ENCODE measurements at regions not wholly inside any gene's neighbourhood (a gene's known extent, or its start where the extent isn't known, plus 50 kb on each side); places are given as distances from the start of the nearest gene placed in this dataset.

DNA sequence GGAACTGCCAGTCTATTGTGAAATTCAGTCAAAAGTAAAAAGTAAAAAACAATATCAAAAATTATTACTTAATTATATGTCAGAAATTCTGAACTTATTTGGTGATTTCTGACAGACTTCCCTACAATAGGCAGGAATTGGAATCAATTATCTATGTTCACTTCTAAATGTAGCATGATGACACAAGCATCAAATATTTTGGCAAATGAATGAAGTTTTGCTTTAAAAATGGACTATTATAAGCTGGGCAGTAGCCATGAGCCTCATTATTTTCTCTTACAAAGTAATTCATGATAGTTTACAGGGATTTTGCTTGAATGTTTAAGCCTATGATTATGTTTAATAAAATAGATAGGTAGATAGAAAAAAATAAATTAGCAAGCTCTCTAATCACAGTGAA is 582.6 kb downstream of the SLITRK6 start:
- no peak for ATAC-seq
- TF ChIP-seq EP300 (IDR thresholded peaks at IDR 0.05), result no peak
- TF ChIP-seq CTCF (IDR thresholded peaks at IDR 0.05), result no peak
- TF ChIP-seq POLR2A (IDR thresholded peaks at IDR 0.05), result no peak
- H3K4me3 ChIP-seq, result no peak overlapping the region
- H3K27ac ChIP-seq, result no peak overlapping the region
- H3K36me3 ChIP-seq, result no peaks in the 10 kb centered on the region
- no peaks in the 10 kb centered on the region for H3K27me3 ChIP-seq
- no peaks in the 10 kb centered on the region for H3K9me3 ChIP-seq
- no peaks in the 10 kb centered on the region for H3K4me1 ChIP-seq

DNA sequence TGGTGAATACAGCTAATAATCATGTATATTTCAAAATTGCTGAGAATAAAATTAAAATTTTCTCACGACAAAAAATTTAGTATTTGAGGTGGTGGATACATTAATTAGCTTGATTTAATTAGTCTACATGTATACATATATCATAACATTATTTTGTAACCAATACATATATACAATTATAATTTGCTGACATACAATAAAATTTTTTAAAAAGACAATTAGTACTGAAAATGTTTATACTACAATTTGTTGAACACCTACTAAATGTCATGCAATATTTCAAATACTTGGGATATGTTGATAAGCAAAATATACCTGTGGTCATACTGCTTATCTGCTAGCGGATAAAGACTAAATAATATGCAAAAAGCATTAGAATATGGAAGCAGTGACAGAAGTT is 586.5 kb downstream of the SLITRK6 start:
- 68 to 90% methylated on average over 2 of the region's 2 CpGs for WGBS, 2 donors (ENCODE audit: low coverage in 1 of 2)
- no peak for TF ChIP-seq EP300 (IDR thresholded peaks at IDR 0.05)
- no peak for TF ChIP-seq CTCF (IDR thresholded peaks at IDR 0.05)
- no peak for TF ChIP-seq POLR2A (IDR thresholded peaks at IDR 0.05)
- no peak for TF ChIP-seq POLR2AphosphoS5 (IDR thresholded peaks at IDR 0.05)
- no peaks in the 10 kb centered on the region for H3K27me3 ChIP-seq
- no peaks in the 10 kb centered on the region for H3K4me1 ChIP-seq
- no peak overlapping the region for H3K4me3 ChIP-seq
- no peak for ATAC-seq
- no peak overlapping the region for H3K27ac ChIP-seq
- no peaks in the 10 kb centered on the region for H3K9me3 ChIP-seq
- H3K36me3 ChIP-seq, result no peaks in the 10 kb centered on the region

GRCh38 chr13:85204668-85205344 is 594.4 kb downstream of the SLITRK6 start:
- WGBS, 2 donors (ENCODE audit: low coverage in 1 of 2), result 92% methylated on average over 5 of the region's 53 CpGs; no CpG with 5 or more reads in 1 of the 2 donors
- TF ChIP-seq EP300 (IDR thresholded peaks at IDR 0.05) (no peak), POLR2A (IDR thresholded peaks at IDR 0.05) (no peak), POLR2AphosphoS5 (IDR thresholded peaks at IDR 0.05) (no peak), CTCF (IDR thresholded peaks at IDR 0.05) (no peak)
- Histone ChIP-seq H3K36me3 (no peaks in the 10 kb centered on the region), H3K27ac (no peak overlapping the region), H3K27me3 (no peaks in the 10 kb centered on the region), H3K9me3 (peaks cover 0 to 7% (median 0%) of the 10 kb centered on the region in 3 donors), H3K4me3 (no peak overlapping the region), H3K4me1 (no peaks in the 10 kb centered on the region)
- ATAC-seq, result no peak

DNA sequence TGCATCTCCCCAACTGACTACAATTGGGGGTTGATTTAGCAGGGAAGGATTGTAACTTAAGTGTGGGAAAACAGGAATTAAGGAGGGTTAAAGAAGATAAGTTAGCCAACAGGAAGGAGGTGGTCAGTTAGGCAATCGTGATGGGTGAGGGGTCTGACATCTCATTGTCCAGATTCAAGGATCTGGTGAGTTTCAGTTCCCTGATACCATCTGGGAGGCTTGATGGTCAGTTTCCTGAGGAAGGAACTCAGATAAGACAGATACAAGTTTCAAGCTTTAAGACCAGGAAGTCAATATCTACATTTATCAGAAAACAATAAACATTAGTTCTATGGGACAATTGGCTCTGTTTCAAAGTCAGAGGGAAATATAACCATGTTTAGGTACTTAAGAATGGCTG is 601.8 kb downstream of the SLITRK6 start:
- Histone ChIP-seq H3K27me3 (no peaks in the 10 kb centered on the region), H3K9me3 (no peaks in the 10 kb centered on the region), H3K4me3 (no peak overlapping the region), H3K27ac (no peak overlapping the region), H3K36me3 (no peaks in the 10 kb centered on the region), H3K4me1 (no peaks in the 10 kb centered on the region)
- no peak for ATAC-seq
- TF ChIP-seq CTCF (IDR thresholded peaks at IDR 0.05) (no peak), POLR2AphosphoS5 (IDR thresholded peaks at IDR 0.05) (no peak), EP300 (IDR thresholded peaks at IDR 0.05) (no peak)
- WGBS, 2 donors (ENCODE audit: low coverage in 1 of 2), result 63 to 67% methylated on average over 1 of the region's 1 CpG

DNA sequence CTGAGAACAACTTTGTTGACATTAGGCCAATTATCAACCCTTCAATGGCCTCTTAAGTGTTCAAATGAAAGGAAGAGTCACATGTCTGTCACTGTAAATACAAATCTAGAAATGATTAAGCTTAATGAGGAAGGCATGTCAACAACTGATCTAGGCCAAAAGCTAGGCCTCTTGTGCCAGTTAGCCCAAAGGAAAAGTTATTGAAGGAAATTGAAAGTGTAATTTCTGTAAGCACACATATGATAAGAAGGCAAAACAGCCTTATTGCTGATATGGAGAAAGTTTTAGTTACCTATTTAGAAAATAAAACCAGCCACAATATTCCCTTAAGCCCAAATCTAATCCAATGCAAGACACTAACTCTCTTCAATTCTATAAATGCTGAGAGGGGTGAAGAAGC is 604.7 kb downstream of the SLITRK6 start:
- H3K4me3 ChIP-seq, result no peak overlapping the region
- TF ChIP-seq POLR2A (IDR thresholded peaks at IDR 0.05) (no peak), EP300 (IDR thresholded peaks at IDR 0.05) (no peak), CTCF (IDR thresholded peaks at IDR 0.05) (no peak), POLR2AphosphoS5 (IDR thresholded peaks at IDR 0.05) (no peak)
- H3K36me3 ChIP-seq, result no peaks in the 10 kb centered on the region
- ATAC-seq, result no peak
- H3K9me3 ChIP-seq, result no peaks in the 10 kb centered on the region
- H3K4me1 ChIP-seq, result no peaks in the 10 kb centered on the region
- no peaks in the 10 kb centered on the region for H3K27me3 ChIP-seq
- H3K27ac ChIP-seq, result no peak overlapping the region
